Mucosa of descending colon (tissue), 3 donors: ENCODE measurements at regions not wholly inside any gene's neighbourhood (a gene's known extent, or its start where the extent isn't known, plus 50 kb on each side); places are given as distances from the start of the nearest gene placed in this dataset.

Experiments
- ATAC-seq: fragments of 200-7000 bp; cut with Tn5 transposase; one replicate; pipeline ENCODE4 v1.9.1; 2020; ENCODE audit warnings: mild to moderate bottlenecking, moderate library complexity
- DNase-seq, 3 donors: peaks; one replicate each; pipeline ENCODE4 v3.0.0-alpha.2; 2020
- H3K36me3 ChIP-seq: fragments of 200-600 bp; one replicate; pipeline ENCODE4 v1.8.0; 2021; ENCODE audit warnings: low read depth, mild to moderate bottlenecking
- H3K4me1 ChIP-seq: fragments of 200-600 bp; one replicate; pipeline ENCODE4 v1.8.0; 2021; ENCODE audit warnings: low read depth, mild to moderate bottlenecking
- H3K4me3 ChIP-seq: fragments of 200-600 bp; one replicate; pipeline ENCODE4 v1.8.0; 2021; ENCODE audit warnings: mild to moderate bottlenecking
- H3K9me3 ChIP-seq: fragments of 200-600 bp; one replicate; pipeline ENCODE4 v1.8.0; 2021; ENCODE audit warnings: mild to moderate bottlenecking
- intact Hi-C, 2 donors: fragments of 100-400 bp; cut with DNase I in 1 of 2; cut with micrococcal nuclease in 1 of 2; formaldehyde crosslinking; loops; one replicate each; pipeline versions ENCODE4 v1.11.0 to v1.11.1; 2022; cut with DNase I, micrococcal nuclease
- TF ChIP-seq, protein P1 (sequence below): fragments of 200-600 bp; IDR thresholded peaks from one replicate; pipeline ENCODE4 v1.8.0; 2022; ENCODE audit warnings: antibody characterized with exemption, mild to moderate bottlenecking
- donor health status: DM: no; HTN: no; CAD: no; lungs with moderate emphysema.
- donor health status: DM: no; HTN: no; CAD: no.
- donor health status: DM: no; HTN: yes; CAD: no.

GRCh38 chr15:38853608-38854007, 289.0 kb upstream of the RASGRP1 start:
- DNase-seq, result peak in 1 of 3 donors; percentile 21
- intact Hi-C loops, result no loop called here
- H3K4me1 ChIP-seq, result no peaks in the 10 kb centered on the region
- no peak for ATAC-seq
- no peaks in the 10 kb centered on the region for H3K9me3 ChIP-seq
- TF ChIP-seq, protein P1, sequence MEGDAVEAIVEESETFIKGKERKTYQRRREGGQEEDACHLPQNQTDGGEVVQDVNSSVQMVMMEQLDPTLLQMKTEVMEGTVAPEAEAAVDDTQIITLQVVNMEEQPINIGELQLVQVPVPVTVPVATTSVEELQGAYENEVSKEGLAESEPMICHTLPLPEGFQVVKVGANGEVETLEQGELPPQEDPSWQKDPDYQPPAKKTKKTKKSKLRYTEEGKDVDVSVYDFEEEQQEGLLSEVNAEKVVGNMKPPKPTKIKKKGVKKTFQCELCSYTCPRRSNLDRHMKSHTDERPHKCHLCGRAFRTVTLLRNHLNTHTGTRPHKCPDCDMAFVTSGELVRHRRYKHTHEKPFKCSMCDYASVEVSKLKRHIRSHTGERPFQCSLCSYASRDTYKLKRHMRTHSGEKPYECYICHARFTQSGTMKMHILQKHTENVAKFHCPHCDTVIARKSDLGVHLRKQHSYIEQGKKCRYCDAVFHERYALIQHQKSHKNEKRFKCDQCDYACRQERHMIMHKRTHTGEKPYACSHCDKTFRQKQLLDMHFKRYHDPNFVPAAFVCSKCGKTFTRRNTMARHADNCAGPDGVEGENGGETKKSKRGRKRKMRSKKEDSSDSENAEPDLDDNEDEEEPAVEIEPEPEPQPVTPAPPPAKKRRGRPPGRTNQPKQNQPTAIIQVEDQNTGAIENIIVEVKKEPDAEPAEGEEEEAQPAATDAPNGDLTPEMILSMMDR, result no peak
- no peak overlapping the region for H3K4me3 ChIP-seq
- no peaks in the 10 kb centered on the region for H3K36me3 ChIP-seq

GRCh38 chr15:38854506-38854905, 289.9 kb upstream of the RASGRP1 start:
- intact Hi-C loops, result no loop called here
- DNase-seq (no peak), ATAC-seq (no peak)
- Histone ChIP-seq H3K4me1 (no peaks in the 10 kb centered on the region), H3K4me3 (no peak overlapping the region), H3K9me3 (no peaks in the 10 kb centered on the region), H3K36me3 (no peaks in the 10 kb centered on the region)
- TF ChIP-seq, protein P1, result no peak

- DNase-seq (no peak), ATAC-seq (no peak)
- intact Hi-C loops, result no loop called here
Measured at GRCh38 chr15:38857814-38858213, 293.2 kb upstream of the RASGRP1 start.

GRCh38 chr15:38859574-38859973, 295.0 kb upstream of the RASGRP1 start:
- no peak overlapping the region for H3K4me3 ChIP-seq
- DNase-seq, result no peak
- peak; percentile 82 for ATAC-seq
- no peaks in the 10 kb centered on the region for H3K4me1 ChIP-seq
- intact Hi-C loops, result no loop called here
- H3K36me3 ChIP-seq, result no peaks in the 10 kb centered on the region
- H3K9me3 ChIP-seq, result no peaks in the 10 kb centered on the region
- TF ChIP-seq, protein P1, result no peak

More at GRCh38 chr15:38857814-38858213, 293.2 kb upstream of the RASGRP1 start:
- no peaks in the 10 kb centered on the region for H3K4me1 ChIP-seq
- H3K36me3 ChIP-seq, result no peaks in the 10 kb centered on the region
- TF ChIP-seq, protein P1, result no peak
- H3K9me3 ChIP-seq, result no peaks in the 10 kb centered on the region
- no peak overlapping the region for H3K4me3 ChIP-seq

- Histone ChIP-seq H3K4me3 (no peak overlapping the region), H3K4me1 (no peaks in the 10 kb centered on the region), H3K9me3 (no peaks in the 10 kb centered on the region), H3K36me3 (no peaks in the 10 kb centered on the region)
- TF ChIP-seq, protein P1, result no peak
- peak; percentile 20 for ATAC-seq
- intact Hi-C loops, result no loop called here
- DNase-seq, result peak in 1 of 3 donors; percentile 16
Measured at GRCh38 chr15:38860253-38860652, 295.6 kb upstream of the RASGRP1 start.

DNA sequence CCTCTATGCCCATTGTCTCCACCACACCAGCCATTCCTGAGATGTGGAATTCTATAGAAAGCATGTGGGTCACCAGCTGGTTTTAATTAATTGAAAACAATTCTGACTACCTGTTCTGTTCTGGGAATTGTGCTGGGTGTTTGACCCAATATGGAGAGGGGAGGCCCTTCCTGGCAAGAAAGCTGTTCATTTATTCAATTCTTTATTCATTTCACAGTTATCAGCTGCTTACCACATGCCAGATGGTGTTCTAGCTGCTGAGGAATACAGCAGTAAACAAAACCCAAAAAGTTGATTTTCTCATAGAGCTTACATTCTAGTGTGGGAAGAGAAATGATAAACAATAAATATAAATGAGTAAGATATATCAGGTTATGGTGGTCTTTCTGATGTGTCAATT, 296.1 kb upstream of the RASGRP1 start:
- DNase-seq, result no peak
- no peaks in the 10 kb centered on the region for H3K4me1 ChIP-seq
- no peak overlapping the region for H3K4me3 ChIP-seq
- TF ChIP-seq, protein P1, result no peak
- ATAC-seq, result no peak
- H3K9me3 ChIP-seq, result no peaks in the 10 kb centered on the region
- intact Hi-C loops, result no loop called here
- H3K36me3 ChIP-seq, result no peaks in the 10 kb centered on the region
